HG03521 (cell line): ENCODE measurements at regions not wholly inside any gene's neighbourhood (a gene's known extent, or its start where the extent isn't known, plus 50 kb on each side); places are given as distances from the start of the nearest gene placed in this dataset.

Source experiments
- ATAC-seq: cut with Tn5 transposase; IDR thresholded peaks from one replicate; pipeline ENCODE4 v1.9.1; 2021; ENCODE audit warnings: mild to moderate bottlenecking, moderate library complexity; ENCODE audit not compliant: unreplicated experiment

DNA sequence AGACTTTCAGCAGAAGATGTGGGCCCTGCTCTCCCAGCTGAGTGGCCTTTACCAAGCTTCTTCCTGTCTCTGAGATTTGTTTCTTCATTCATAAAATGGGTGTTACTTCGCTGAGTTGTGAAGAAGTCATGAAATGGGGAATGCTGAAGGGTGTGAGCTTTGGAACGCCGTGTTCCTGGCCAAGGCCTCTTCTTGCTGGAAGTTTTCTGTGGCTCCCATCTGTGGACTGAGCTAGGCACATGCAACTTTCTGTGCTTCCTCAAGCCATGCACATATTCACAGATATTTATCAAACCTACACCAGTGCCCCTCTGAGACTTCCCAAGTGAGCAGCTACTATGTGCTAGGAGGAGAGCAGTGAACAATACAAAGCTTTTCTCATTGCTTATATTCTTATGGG lies 106.3 kb upstream of the JUN start:
- ATAC-seq: no peak

DNA sequence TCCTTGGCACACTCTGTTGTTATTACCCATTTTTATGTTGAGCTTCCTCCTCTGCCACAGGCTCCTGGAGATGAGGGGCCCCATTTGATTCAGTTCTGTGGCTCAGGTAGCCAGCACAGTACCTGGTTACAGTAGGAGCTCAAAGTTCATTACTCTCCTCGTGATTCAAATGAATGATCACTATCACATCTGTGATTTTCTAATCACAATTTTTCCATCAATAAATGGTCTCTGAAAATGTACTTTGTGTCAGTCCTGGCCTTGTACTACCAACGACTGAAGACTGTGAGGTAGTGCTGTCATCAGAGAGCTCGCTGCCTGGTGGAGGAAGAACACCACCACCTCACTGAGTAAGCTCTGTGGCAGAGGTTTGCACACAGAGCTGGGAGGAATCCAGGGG lies 106.8 kb upstream of the JUN start:
- ATAC-seq: no peak

DNA sequence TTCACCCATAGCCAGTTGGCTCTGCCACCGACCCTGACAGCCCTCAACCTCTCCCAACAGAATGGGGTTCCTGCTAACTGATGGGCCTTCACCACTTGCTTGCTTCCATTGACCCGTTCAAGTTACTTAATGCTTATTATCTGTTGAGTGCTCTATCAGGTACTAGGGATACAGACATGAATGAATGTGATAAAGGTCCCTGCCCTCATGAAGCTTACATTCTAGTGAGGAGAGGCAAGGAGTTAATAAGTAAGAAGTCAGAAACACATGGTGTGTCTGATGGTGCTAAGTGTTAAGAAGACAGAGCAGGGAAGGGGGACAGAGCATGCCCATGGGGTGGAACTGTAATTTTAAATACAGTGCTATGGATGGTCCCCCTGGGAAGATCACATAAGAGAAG lies 107.5 kb upstream of the JUN start:
- no peak for ATAC-seq

- no peak for ATAC-seq
Measured at GRCh38 chr1:58893257-58893869, 109.5 kb upstream of the JUN start.

DNA sequence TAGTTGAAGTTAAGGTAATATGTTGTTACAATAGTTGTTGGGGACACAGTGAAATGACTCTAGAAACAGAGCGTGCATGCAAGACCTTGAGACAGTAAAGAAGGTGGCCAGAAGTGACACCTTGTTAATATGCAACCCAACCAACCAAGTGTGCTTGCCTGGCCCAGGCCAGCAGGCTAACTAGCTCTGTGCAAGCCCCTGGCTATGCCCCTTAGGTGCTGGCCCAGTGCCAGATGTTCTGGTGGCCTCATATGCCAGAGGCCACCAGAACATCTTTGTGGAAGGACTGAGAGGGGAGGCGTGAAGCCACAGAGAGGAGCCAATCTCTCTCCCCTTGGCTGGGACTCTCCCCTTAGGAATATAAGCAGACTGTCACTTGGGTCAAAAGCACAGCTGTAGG lies 111.2 kb upstream of the JUN start:
- no peak for ATAC-seq

GRCh38 chr1:58895559-58896145 lies 111.8 kb upstream of the JUN start:
- no peak for ATAC-seq

DNA sequence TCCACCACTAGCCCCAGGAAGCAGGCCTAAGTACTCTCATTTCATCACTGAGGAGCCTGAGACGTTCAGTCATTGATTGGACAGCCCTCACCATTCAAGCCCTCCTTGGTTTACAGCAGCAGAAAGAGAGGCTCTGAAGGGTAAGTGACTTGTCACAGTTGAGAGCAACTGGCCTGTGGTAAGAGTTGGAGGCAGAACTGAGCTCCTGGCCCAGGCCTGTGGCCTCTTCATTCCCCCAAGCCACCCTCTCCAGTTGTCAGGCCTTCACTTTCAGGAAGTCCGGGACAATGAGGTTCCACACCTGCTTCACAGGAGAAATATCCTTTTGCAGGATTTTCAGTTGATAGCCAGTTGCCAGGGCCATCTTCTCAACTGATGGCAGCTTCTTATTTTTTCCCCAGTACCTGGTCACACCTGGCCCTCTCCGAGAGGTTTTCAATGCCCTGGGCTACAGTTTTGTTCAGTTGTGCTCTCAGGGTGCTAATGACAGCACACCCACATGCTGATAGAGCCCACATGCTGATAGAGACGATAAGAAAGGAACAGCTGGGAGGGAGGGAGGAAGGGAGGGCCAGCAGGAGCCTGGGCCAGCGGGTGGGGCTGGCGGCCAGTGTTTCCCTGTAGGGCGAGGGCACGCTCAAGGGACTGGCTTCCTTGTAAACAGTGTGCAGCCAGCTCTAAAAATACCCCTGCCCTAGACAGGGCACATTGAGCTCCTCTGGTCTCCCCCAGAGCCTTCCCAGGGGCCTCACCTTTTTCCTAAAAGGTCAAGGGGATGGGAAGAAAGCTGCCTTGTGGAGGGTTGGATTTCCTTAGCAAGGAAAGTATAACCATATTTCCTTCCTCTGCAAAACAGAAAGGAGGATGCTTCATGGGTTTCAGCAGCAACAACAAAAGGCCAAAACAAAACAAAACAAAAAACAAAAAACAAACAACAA lies 112.7 kb upstream of the JUN start:
- ATAC-seq: no peak

DNA sequence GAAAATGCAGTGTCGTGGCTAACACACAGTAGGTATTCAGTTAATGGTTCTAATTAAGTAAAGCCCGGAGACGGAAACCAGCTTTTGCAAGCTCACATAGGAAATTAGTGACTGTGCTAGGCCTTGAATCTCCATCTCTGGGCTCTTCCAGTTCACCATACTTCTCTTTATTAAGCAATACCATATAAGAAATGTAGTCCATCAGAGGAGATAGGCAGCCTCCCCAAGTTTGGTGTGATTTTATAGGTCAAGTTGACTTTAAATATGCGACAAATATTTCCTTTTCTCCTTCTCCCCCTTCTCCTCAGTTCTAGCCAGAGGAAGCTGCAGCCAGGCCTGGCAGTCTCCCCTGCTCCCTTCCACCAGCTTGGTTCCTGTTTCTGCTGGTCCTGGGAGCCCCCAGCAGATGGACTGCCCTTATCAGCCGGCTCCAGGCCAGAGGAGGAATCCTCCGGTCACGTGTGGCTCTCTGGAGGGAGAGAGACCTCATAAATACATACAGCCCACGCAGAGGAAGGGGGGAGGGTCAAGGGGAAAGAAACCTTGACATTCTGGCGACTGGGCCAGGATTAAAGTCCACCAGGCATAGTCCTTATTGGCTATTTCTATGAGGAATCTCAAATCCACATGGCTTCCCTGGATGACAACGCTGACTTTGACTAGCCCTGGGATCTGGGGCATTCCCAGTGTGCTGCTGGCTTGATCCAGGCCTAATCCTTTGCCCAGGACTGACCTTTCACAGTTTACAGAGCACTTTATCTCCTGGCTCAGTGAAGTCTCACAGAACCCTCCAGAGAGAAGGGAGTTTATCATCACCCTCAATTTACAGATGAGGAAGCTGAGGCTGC lies 115.1 kb upstream of the JUN start:
- ATAC-seq: no peak

- ATAC-seq: no peak
Measured at GRCh38 chr1:58899587-58900271, 115.9 kb upstream of the JUN start.

DNA sequence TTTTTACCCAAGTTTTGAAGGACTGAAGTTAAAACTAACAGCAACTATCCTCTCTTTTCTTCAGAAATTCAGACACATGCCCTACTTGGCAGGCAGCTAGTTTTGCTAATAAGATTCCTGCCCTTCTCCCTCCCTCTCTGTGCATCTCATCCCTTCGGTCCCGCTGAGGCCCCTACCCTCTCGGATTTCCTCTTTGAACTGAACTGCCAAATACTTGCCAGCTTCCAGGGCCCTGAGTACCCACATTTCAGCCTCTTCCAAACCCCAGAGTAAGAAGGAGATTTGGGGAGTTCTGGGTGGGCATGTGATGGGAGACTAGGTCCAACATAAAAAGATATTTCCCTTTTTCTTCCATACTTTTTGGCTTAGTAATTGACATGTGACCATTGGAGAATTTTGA lies 116.5 kb upstream of the JUN start:
- ATAC-seq: no peak

GRCh38 chr1:58901008-58901407 lies 117.2 kb upstream of the JUN start:
- no peak for ATAC-seq

DNA sequence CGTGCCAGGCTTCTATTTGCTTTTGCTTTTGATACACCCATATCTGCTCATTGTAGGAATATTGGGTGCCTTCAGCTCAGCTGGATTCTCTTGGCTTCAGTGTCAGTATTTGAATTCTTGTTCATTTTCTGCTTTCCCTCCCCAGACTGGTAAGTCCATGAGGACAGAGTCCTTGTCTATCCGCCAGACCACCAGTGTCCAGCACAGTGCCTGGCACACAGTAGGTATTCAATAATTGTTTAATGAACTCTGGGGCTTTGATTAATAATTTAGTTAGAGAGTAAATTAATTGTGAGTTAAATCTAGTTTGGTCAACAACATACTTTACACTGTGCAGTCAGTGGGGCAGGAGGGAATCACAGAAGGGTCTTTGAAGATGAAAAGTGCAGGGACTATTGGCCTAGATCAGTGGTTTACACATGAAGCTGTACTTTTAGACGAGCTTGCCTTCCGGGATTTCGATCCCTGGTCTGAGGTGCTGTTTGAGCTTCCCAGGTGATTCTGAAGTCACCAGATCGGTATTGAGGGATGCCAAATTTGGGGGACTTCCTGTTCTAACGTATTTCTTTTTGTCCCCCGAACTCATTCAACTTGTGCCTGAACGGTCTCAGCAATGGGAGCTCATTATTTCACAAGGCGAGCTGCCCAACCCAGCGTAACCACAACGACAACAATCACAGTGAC lies 119.1 kb upstream of the JUN start:
- ATAC-seq: no peak

- ATAC-seq: peak; percentile 83
Measured at GRCh38 chr1:58903514-58904298, 119.9 kb upstream of the JUN start.

- no peak for ATAC-seq
Measured at GRCh38 chr1:58904299-58905125, 120.7 kb upstream of the JUN start.

GRCh38 chr1:58905126-58905490 lies 121.3 kb upstream of the JUN start:
- ATAC-seq: no peak

DNA sequence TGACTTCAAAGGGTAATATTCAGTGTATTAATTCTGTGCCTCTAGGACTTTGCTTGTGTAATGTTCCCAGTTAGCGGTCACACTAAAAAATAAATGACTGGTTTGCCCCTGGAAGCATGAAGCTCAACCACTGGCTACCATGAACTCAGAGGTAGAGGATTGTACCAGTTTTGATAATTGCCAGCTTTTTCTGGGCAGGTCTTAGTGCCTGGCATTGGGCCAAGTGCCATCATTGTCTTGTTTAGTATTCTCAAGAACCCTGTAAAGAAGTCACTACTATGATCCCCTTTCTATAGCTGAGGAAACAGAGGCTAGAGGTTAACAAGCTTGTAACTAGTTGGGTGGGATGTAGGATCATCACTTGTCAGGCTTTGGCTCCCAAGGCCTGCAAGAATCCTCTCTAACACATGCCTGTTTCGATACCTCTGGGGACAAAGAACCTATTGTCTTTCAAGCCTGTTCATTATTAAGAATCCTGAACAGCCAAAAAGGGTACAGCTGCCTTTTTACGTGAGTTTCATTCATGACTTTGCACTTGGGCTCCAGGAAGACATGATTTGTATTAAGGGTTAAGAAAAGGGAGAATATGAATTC lies 121.9 kb upstream of the JUN start:
- ATAC-seq: no peak

GRCh38 chr1:58907398-58907797 lies 123.6 kb upstream of the JUN start:
- ATAC-seq: no peak
